ENCODE measurements at regions not wholly inside any gene's neighbourhood (a gene's known extent, or its start where the extent isn't known, plus 50 kb on each side); places are given as distances from the start of the nearest gene placed in this dataset.
A peak's percentile ranks its signal among the peaks of the same experiment; 100 is the strongest.
"Not testable (repeated sequence)": the region's sequence is repeated elsewhere in the genome, so short reads cannot be mapped to it uniquely, and the experiment has no call there.

DNA sequence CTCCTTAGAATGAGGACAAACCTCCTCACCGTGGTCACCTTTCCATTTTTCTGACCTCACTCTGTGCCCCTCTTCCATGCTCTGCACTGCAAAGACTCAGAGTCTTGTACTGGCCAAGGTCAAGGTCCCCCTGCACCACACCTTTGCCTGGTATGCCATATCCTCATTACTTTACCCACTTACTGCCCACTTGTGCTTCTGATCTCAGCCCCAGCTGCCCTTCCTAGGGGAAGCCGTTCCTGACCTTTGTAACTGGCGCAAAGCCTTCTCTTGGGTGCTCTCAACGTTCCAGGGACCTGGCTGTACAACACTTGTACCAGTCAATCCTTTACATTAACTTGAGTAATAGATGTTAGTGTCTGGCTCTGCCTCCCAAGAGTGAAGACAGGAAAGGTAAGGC is 256.0 kb downstream of the SV2B start:
- no peak for FAIRE-seq
- no peak for DNase-seq (ENCODE audit: low spot score)

DNA sequence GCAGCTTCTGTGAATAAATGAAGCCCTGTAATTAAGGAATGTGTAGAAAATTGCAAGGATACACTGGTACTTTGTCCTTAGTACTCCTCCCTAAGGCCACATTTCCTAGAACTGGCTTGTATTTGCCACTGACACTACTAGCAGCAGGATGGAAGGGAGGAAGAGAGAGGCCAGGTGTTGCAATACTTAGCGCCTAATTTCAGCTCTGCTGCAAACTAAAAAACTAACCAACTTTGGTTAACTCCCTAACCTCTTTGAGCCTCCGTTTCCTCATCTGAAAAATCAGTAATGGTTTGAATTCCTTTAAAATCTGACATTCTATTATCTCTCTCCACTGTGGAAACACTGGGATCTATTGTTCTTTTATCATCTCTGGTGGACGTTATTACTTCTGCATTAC is 257.0 kb downstream of the SV2B start:
- no peak for DNase-seq (ENCODE audit: low spot score)
- FAIRE-seq = no peak

- FAIRE-seq = no peak
These were observed 257.4 kb downstream of the SV2B start for GRCh38 chr15:91357486-91357885.

GRCh38 chr15:91358405-91358804 is 258.3 kb downstream of the SV2B start:
- FAIRE-seq (no peak), DNase-seq (ENCODE audit: low spot score) (no peak)

More at GRCh38 chr15:91357486-91357885, 257.4 kb downstream of the SV2B start:
- DNase-seq (ENCODE audit: low spot score) = no peak

- not testable (repeated sequence) for FAIRE-seq; DNase-seq (ENCODE audit: low spot score)
These were observed 261.6 kb downstream of the SV2B start for GRCh38 chr15:91361696-91362095.

- no peak for DNase-seq (ENCODE audit: low spot score)
- no peak for FAIRE-seq
These were observed 266.1 kb downstream of the SV2B start for GRCh38 chr15:91366111-91366510.

GRCh38 chr15:91368611-91369010 is 268.6 kb downstream of the SV2B start:
- no peak for FAIRE-seq
- no peak for DNase-seq (ENCODE audit: low spot score)

DNA sequence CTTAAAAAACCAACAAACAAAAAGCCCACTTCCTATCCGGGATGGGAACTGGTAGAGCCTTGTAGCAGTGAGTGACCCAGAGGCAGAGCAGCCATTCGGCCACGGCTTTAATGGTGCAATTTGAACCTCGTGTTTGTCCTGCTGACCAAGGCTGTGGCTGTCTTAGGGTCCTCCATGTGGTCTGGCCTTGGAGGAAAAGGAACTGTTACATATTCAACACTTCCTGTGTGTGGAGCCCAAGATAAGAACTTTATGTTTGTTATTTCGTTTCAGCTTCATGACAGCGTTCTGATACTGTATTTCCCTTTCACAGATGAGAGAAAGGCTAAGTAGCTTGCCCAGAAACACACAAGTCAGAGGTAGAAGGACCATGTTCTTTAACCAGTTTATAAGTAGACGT is 269.8 kb downstream of the SV2B start:
- DNase-seq (ENCODE audit: low spot score) (no peak), FAIRE-seq (no peak)

DNA sequence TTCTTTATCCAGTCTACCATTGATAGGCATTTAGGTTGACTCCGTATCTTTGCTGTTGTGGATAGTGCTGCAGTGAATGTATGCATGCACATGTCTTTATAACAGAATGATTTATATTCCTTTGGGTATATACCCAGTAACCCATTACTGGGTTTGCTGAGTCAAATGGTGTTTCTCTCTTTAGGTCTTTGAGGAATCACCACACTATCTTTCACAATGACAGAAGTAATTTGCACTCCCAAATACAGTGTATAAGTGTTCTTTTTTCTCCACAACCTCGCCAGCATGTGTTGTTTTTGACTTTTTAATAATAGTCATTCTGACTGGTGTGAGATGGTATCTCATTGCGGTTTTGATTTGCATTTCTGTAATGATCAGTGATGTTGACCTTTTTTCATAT is 271.3 kb downstream of the SV2B start:
- not testable (repeated sequence) for DNase-seq (ENCODE audit: low spot score); FAIRE-seq

GRCh38 chr15:91374336-91374735 is 274.3 kb downstream of the SV2B start:
- no peak for DNase-seq (ENCODE audit: low spot score)
- FAIRE-seq = no peak

GRCh38 chr15:91376038-91376437 is 276.0 kb downstream of the SV2B start:
- FAIRE-seq (no peak), DNase-seq (ENCODE audit: low spot score) (no peak)

GRCh38 chr15:91380114-91380513 is 280.1 kb downstream of the SV2B start:
- no peak for FAIRE-seq
- DNase-seq (ENCODE audit: low spot score) = no peak

DNA sequence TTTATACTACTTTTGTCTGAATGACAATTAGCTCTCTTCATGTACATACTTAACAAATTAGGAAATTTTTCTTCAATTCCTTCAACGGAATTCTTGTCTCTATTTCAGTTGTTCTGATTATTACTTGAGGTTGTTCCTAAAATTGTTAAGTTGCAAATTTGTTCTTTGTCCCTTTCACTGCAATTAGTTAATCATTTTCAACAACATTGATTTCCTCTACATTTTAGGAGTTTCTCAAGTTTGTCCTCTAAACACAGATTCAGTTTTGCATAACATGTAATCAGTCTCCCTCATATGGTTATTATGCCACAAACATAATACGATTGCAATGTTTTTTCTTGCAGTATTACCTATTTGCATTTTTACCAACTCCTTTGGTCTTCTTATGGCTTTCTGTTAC is 283.5 kb downstream of the SV2B start:
- DNase-seq (ENCODE audit: low spot score) = no peak
- FAIRE-seq = no peak

GRCh38 chr15:91384189-91384730 is 284.2 kb downstream of the SV2B start:
- FAIRE-seq = no peak
- no peak for DNase-seq (ENCODE audit: low spot score)

DNA sequence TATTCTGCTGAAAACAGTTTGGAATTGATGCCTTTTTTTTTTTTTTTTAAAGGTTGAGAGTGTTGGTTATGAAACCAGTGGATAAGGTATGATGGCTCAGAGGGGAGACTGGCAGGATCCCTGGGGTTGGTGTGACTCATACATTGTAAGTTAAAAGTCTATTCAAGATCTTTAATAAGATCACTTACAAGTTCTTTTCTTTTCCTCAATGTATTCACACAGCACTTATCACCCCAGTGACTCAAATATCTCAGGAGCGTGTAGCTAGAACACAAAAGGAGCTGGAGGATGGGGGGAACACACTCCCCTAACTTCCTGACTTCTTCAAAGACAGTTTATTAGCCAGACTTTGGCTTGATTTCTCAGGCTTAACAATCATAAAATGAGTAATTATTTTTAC is 285.3 kb downstream of the SV2B start:
- DNase-seq (ENCODE audit: low spot score) (peak; percentile 16), FAIRE-seq (no peak)

DNA sequence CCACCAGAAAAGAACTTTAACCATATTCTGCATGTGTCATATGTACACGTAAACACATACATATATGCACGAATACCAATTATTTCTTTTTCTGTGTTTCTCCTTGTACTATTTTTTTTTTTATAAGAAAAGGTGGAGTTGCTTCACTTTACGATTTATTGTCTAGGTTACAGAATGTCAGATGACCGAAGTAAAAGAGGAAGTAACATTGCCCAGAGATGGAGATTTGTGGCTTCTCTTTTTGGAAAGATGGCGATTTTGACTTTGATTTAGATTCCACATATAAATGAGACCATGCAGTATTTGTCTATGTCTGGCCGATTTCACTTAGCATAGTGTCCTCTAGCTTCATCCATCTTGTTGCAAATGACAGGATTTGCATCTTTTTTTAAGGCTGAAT is 293.1 kb downstream of the SV2B start:
- no peak for DNase-seq (ENCODE audit: low spot score)
- FAIRE-seq = no peak

DNA sequence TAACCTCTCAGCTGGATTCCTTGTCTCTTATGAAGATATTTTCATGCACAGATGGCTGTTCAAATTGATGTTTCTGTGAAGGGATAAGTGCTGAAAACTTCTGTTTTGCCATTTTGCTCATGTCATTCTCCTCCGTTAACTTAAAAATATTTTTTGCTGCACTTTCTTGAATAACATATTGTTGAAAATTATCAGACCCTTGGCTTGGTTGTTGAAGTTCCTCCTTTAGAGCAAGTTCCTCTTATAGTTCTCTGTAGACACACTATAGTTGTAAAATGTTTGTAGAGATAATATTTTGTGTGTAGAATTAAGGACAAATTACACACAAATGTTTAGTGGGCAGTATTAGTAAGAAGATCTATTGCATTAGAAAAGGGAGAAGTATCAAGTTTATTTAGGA is 300.4 kb downstream of the SV2B start:
- DNase-seq (ENCODE audit: low spot score) (no peak), FAIRE-seq (no peak)

GRCh38 chr15:91407269-91407889 is 307.3 kb downstream of the SV2B start:
- DNase-seq (ENCODE audit: low spot score) (peak; percentile 82), FAIRE-seq (peak; percentile 88)

DNA sequence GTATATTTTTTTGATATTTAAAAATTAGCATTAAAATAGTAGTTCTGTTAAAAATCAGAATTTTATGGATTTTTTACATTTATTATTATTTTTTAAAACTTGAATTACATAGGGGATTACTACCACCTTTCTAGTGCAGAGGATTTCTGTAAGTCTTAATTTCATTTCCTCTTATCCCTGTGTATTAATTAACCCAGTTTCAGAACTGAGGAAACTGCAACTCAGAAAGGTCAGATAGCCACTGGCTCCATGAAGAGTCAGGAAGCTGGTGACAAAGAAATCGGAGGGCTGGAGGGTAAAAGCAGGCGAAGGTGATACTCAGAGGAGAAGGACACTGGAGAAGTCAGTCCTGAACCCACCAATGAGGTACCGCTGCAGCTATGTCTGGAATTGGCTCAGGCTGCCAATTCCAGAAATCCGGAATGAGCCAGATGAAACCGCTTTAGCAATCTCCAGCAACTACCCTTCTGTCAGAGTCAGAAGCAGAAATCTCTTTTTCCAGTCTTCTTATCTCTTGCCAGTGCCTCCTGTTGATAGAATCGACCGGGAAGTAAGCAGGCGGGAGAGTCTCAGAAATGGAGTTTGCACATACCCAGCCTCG is 308.5 kb downstream of the SV2B start:
- no peak for FAIRE-seq
- no peak for DNase-seq (ENCODE audit: low spot score)

DNA sequence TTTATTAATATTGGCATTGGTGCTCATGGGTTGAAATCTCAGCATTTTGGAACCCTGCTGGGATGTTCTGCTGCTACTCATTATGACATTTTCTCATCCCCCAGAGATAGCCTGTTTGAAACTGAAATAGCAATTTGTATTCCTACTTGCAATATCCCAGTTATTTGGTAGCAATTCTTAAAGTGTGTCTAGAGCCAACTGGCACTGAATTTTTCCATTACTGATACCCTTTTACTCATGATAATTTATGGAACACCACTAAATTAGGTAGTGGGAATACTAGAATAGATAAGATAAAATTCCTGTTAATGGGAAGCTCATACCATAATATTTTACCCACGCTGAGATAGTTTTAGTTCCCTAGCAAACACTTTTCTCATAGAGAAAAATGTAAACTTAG is 309.3 kb downstream of the SV2B start:
- DNase-seq (ENCODE audit: low spot score) = no peak
- FAIRE-seq = no peak

- FAIRE-seq (no peak), DNase-seq (ENCODE audit: low spot score) (no peak)
These were observed 311.5 kb downstream of the SV2B start for GRCh38 chr15:91411586-91411985.

GRCh38 chr15:91412138-91412928 is 312.3 kb downstream of the SV2B start:
- FAIRE-seq (no peak), DNase-seq (ENCODE audit: low spot score) (no peak)

Measured in urothelium cell line (cell line).